ENCODE measurements at regions not wholly inside any gene's neighbourhood (a gene's known extent, or its start where the extent isn't known, plus 50 kb on each side); places are given as distances from the start of the nearest gene placed in this dataset.
"Not testable (repeated sequence)": the region's sequence is repeated elsewhere in the genome, so short reads cannot be mapped to it uniquely, and the experiment has no call there.

GRCh38 chr5:105238561-105238960, 1676.0 kb upstream of the NUDT12 start:
- no peak for DNase-seq

- no peak for DNase-seq
Observed at GRCh38 chr5:105230516-105231157, 1668.0 kb upstream of the NUDT12 start.

GRCh38 chr5:105218018-105218417, 1655.4 kb upstream of the NUDT12 start:
- no peak for DNase-seq

GRCh38 chr5:105213078-105213477, 1650.5 kb upstream of the NUDT12 start:
- no peak for DNase-seq

DNA sequence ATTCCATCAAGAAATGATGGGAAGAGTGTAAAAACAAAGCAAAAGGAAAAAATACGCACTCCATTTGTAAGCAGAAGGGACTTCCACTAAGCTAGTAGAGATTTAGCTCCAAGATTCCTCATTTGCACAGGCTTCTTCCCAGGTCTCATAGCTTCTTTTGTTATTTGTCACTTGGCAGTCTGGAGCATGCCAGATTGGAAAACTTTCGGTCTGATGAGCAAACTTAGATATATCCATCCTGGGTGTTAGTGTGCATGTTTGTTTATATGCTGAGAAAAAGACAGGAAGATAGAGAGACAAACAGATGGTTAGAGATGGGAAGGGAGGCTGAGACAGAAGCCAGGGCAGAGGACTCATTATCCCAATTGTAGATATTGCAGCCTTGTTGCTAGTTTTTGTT, 1644.5 kb upstream of the NUDT12 start:
- no peak for DNase-seq

DNA sequence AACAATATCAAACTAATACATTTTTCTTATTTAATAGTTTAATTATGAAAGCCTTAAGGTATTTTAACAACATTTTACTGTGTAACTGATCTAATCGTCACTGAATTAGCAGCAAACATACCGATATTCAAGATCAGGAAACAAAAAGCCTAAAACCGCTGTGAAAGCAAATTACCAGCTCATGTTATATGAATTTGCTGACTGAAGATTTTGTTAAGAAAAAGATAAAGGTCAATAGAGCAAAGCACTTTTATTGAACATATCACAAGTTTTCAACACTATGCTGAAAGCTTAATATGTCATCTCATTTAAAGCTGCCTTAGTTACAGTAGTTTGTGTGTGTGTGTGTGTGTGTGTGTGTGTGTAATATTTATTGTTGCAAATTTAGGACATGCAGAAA, 1634.9 kb upstream of the NUDT12 start:
- no peak for DNase-seq

DNA sequence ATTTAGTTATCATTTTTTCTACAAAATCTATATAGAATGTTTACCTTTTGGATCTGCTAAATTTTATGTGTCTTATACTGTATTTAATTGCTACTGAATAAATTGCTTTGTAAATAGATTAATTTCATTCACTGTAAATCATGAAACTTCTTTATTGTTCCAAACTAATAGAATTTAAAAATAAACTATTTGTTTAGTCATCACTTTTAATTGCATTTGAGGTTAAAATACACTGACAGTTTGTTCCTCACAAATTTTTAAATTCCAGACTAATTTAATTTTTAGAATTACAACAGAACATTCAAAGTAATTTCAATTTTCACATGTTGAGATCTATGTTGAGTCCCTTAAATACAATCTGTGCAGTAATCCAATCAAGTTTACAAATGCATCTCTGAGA, 1633.2 kb upstream of the NUDT12 start:
- DNase-seq: no peak

GRCh38 chr5:105172918-105173317, 1610.3 kb upstream of the NUDT12 start:
- no peak for DNase-seq

DNA sequence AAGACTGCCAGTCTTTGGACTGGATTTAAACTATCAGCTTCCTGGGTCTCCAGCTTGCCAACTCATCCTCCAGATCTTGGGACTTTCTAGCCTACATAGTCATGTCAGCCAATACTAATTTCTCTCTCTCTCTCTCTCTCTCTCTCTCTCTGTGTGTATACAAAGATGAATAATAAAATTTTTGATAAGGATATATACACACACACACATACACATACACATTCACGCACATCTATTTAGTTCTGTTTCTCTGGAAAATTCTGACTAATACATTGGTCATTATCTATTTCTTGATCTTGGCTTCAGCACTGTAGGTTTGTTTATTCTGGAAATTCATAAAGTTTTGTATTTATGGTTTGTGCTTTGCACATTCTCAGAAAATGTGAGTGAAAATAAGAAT, 1606.2 kb upstream of the NUDT12 start:
- DNase-seq: no peak

- DNase-seq: no peak
Observed at GRCh38 chr5:105167092-105167491, 1604.5 kb upstream of the NUDT12 start.

- DNase-seq: no peak
Observed at GRCh38 chr5:105163547-105163946, 1601.0 kb upstream of the NUDT12 start.

DNA sequence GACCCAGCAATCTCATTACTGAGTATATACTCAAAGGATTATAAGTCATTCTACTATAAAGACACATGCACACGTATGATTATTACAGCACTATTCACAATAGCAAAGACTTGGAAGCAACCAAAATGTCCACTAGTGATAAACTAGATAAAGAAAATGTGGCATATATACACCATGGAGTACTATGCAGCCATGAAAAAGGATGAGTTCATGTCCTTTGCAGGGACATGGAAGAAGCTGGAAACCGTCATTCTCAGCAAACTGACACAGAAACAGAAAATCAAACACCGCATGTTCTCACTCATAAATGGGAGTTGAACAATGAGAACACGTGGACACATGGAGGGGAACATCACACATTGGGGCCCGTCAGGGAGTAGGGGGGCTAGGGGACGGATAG, 1600.0 kb upstream of the NUDT12 start:
- DNase-seq: not testable (repeated sequence)

DNA sequence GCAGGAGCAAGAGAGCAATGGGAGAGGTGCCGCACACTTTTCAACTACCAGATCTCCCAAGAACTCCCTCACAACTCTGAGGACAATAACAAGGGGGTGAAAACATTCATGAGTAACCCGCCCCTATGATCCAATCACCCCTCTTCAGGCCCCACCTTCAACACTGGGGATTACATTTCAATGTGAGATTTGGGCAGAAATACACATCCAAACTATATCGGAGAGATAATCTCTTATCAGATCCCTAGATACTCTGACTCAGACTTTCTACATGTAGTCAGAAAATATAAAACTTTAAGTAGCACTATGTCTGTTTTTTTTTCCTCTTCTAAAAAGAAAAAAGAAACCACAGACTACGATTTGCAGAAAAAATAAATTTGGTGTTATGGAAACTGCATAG, 1595.9 kb upstream of the NUDT12 start:
- DNase-seq: no peak

GRCh38 chr5:105150323-105150722, 1587.7 kb upstream of the NUDT12 start:
- no peak for DNase-seq

GRCh38 chr5:105146867-105147266, 1584.3 kb upstream of the NUDT12 start:
- no peak for DNase-seq

DNA sequence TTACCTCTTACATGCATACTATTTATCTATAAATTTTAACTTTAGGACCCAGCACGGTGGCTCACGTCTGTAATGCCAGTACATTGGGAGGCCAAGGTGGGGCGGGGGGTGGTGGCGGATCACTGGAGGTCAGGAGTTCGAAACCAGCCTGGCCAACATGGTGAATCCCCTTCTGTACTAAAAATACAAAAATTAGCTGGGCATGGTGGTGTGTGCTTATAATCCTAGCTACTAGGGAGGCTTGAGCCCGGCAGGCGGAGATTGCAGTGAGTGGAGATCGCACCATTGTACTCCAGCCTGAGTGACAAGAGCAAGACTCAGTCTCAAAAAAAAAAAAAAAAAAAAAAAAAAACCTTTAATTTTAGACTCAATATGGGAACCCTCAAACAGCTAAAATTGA, 1582.6 kb upstream of the NUDT12 start:
- DNase-seq: no peak

- no peak for DNase-seq
Observed at GRCh38 chr5:105134328-105134727, 1571.7 kb upstream of the NUDT12 start.

DNA sequence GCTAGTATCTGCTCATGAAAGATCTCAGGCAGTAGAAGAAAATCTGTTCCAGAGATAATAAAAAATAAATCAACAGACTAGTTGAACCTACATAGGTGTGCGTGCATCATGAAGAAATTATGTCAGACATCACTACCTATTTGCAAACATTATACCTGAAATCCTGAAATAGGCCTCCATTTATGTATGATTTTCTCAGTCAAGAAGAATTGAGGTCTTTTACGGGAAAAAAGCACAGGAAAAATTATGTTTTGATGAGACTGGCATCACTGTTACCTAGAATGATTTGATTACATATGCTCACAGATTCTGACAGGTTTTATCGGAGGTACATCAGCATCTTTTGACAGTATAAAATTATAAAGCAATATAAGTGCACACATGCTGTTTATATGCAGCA, 1570.5 kb upstream of the NUDT12 start:
- no peak for DNase-seq

DNA sequence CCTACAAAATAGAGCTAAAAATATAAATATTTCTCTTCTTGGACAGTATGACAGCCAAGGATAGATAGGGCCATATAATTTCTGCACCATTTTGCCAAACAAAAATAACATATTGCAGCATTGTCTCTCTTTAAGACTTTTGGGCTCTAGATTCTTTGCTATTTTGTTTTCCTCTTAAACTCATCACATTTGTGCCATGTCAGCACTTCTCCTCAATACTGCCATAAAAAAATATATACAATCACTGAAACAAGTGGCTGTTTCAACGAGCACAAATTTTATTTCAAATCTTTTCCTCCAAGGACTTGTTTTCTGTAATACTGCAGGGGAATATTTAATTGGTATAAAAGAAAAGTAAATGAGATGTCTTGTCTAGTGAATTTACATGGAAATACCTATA, 1570.0 kb upstream of the NUDT12 start:
- DNase-seq: no peak

- DNase-seq: no peak
Observed at GRCh38 chr5:105131045-105131444, 1568.5 kb upstream of the NUDT12 start.

DNA sequence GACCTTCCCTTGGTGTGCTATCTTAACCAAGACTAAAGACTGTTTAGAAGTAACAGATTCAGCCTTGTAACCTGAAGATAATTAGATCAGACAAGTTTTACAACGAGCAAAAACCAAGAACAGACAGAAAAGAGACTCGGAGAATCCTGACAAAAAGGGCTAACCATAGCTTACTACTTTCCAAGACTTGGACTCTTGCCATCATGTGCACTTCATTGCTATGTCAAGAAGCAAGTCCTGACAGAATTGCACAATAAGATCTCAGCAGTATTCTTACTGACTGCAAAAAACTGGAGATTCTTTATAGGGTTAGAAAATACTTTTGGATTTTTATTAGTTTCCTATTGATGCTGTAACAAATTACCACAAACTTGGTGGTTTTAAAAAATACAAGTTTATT, 1539.0 kb upstream of the NUDT12 start:
- no peak for DNase-seq

DNA sequence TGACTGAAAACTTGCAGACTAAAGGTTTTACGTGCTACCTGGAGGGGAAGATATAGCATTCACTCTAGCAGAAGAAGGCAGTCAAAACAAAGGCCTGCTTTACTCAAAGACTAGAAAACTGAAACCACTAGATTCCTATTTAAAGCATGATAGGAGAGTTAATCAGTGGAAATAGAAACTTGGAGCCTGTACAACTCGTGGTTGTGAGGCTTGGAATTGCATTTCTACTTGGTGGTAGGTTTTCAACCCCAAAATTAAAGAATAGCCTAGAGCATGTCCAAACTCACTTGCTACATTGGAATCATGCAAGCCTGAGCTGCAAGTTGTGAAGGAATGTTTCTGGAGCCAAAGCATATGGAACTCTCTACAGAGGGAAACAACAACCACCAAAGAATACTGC, 1526.4 kb upstream of the NUDT12 start:
- DNase-seq: no peak

GRCh38 chr5:105088102-105088501, 1525.5 kb upstream of the NUDT12 start:
- DNase-seq: no peak

- DNase-seq: no peak
Observed at GRCh38 chr5:105057893-105058292, 1495.3 kb upstream of the NUDT12 start.

GRCh38 chr5:105057001-105057436, 1494.4 kb upstream of the NUDT12 start:
- DNase-seq: no peak

DNA sequence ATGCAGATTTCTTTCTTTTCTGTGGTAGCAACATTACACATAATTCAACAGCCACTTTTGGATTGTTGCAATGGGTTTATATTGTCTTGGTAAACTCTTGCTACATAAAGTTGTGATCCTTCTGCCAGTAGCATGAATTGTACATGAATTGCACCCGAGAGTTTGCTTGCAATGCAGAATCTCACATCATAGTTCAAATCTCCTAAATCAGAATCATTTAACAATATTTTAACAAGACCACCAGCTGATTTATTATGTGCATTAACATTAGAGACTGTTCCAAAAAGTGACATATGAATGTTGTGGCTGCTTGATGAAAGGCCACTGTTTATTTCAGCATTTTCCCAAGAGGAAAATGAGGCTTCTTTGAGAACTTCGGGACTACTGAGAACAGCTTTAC, 1491.8 kb upstream of the NUDT12 start:
- no peak for DNase-seq
